Esophagus squamous epithelium (tissue), 5 donors: ENCODE measurements at regions not wholly inside any gene's neighbourhood (a gene's known extent, or its start where the extent isn't known, plus 50 kb on each side); places are given as distances from the start of the nearest gene placed in this dataset.

ENCODE experiments used
- DNase-seq: peaks from one replicate; lab custom pipeline; 2025; lab: John Stamatoyannopoulos, UW
- H3K27ac ChIP-seq, 4 donors: fragments of 200-600 bp; sonication (generic); one replicate each; pipeline ENCODE4 v1.5.1; 2016 to 2019; ENCODE audit warnings: mild to moderate bottlenecking in 1 of 4
- H3K27me3 ChIP-seq, 4 donors: fragments of 200-600 bp; sonication (generic); 1 replicate in 3 of 4; 2 replicates in 1 of 4; pipeline versions ENCODE4 v1.5.1 to v1.6.0; 2017 to 2021; ENCODE audit warnings: antibody characterized with exemption in 1 of 4
- H3K36me3 ChIP-seq, 3 donors: fragments of 200-600 bp; sonication (generic); one replicate each; pipeline ENCODE4 v1.5.1; 2016 to 2019
- H3K4me1 ChIP-seq, 3 donors: fragments of 200-600 bp; sonication (generic); one replicate each; pipeline ENCODE4 v1.5.1; 2017 to 2019
- H3K4me3 ChIP-seq, 4 donors: fragments of 200-600 bp; sonication (generic); 1 replicate in 3 of 4; 2 replicates in 1 of 4; pipeline ENCODE4 v1.5.1; 2016 to 2019; ENCODE audit warnings: mild to moderate bottlenecking in 2 of 4, moderate library complexity in 1 of 4
- H3K9me3 ChIP-seq, 3 donors: fragments of 200-600 bp; sonication (generic); one replicate each; pipeline ENCODE4 v1.5.1; 2016 to 2019
- POLR2A ChIP-seq, 4 donors: fragments of 450-650 bp; IDR thresholded peaks; one replicate each; pipeline ENCODE4 v1.6.1; 2017; ENCODE audit warnings: antibody characterized with exemption in 4 of 4, mild to moderate bottlenecking in 4 of 4, moderate library complexity in 3 of 4
- WGBS, 2 donors: methylation state at CpG; one replicate each; pipeline ENCODE4 v1.1.5; 2018; 5-methylcytosine and 5-hydroxymethylcytosine counted together
- intact Hi-C: fragments of 100-400 bp; cut with DNase I; formaldehyde crosslinking; loops from one replicate; pipeline ENCODE4 v1.15.0; 2022
- TF ChIP-seq, protein P1 (sequence below), 6 experiments: fragments of 450-650 bp in 4 of 6; fragments of 200-600 bp in 2 of 6; sonication (generic) in 2 of 6; IDR thresholded peaks; one replicate each; pipeline ENCODE4 v1.5.1; 2016 to 2019; ENCODE audit warnings: antibody characterized with exemption in 6 of 6, mild to moderate bottlenecking in 4 of 6, moderate library complexity in 4 of 6
- donor health status: DM: yes; HTN: yes; CAD: no.

DNA sequence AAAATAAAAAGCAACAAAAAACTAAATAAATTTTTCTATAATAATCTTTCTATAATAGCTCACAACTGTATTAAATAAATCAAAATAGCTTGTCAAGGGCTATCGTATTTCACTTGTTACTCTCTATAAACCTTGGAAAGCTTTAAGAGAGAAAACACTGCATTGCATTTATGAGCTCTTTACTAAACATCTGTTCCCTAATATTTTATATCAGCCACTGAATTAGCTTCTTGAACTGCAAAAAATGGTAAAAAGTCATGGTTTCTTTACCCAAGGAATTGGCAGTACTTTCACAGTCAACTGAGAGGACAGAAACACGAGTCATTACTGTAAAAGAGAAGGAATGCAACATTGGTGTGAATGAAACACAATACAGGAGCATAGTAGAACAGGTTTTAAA lies 671.2 kb downstream of the PCDH18 start:
- WGBS, 2 donors = 41 to 47% methylated on average over 2 of the region's 2 CpGs
- no peaks in the 10 kb centered on the region for H3K4me1 ChIP-seq
- DNase-seq = no peak
- H3K27ac ChIP-seq = no peak overlapping the region
- no peaks in the 10 kb centered on the region for H3K9me3 ChIP-seq
- H3K27me3 ChIP-seq = no peaks in the 10 kb centered on the region
- no peak for TF ChIP-seq POLR2A (IDR thresholded peaks at IDR 0.05)
- TF ChIP-seq, protein P1, sequence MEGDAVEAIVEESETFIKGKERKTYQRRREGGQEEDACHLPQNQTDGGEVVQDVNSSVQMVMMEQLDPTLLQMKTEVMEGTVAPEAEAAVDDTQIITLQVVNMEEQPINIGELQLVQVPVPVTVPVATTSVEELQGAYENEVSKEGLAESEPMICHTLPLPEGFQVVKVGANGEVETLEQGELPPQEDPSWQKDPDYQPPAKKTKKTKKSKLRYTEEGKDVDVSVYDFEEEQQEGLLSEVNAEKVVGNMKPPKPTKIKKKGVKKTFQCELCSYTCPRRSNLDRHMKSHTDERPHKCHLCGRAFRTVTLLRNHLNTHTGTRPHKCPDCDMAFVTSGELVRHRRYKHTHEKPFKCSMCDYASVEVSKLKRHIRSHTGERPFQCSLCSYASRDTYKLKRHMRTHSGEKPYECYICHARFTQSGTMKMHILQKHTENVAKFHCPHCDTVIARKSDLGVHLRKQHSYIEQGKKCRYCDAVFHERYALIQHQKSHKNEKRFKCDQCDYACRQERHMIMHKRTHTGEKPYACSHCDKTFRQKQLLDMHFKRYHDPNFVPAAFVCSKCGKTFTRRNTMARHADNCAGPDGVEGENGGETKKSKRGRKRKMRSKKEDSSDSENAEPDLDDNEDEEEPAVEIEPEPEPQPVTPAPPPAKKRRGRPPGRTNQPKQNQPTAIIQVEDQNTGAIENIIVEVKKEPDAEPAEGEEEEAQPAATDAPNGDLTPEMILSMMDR (IDR thresholded peaks at IDR 0.05) = no peak
- H3K36me3 ChIP-seq = no peaks in the 10 kb centered on the region
- intact Hi-C loops = no loop called here
- no peak overlapping the region for H3K4me3 ChIP-seq

DNA sequence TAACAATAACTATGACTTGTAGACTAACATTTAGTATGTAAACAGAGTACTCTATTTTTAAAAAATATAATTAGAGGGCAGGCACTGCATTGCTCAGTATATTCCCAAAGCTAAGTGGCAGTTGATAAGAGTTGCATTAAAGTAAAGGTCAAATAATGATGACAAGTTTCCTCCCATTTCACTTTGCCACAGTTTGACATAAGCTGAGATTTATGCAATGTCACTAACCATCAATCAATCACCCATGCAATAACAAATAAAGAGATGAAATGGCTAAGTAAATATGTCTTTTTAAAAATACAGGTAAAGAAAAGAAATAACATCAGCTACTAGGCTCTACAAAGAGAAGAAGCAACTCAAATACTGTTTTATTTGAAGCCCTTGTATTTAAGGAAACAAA lies 673.4 kb downstream of the PCDH18 start:
- no peaks in the 10 kb centered on the region for H3K36me3 ChIP-seq
- no peaks in the 10 kb centered on the region for H3K4me1 ChIP-seq
- no peaks in the 10 kb centered on the region for H3K9me3 ChIP-seq
- no peak for TF ChIP-seq POLR2A (IDR thresholded peaks at IDR 0.05)
- TF ChIP-seq, protein P1 (IDR thresholded peaks at IDR 0.05) = no peak
- H3K27me3 ChIP-seq = no peaks in the 10 kb centered on the region
- DNase-seq = no peak
- intact Hi-C loops = no loop called here
- H3K27ac ChIP-seq = no peak overlapping the region
- no peak overlapping the region for H3K4me3 ChIP-seq

DNA sequence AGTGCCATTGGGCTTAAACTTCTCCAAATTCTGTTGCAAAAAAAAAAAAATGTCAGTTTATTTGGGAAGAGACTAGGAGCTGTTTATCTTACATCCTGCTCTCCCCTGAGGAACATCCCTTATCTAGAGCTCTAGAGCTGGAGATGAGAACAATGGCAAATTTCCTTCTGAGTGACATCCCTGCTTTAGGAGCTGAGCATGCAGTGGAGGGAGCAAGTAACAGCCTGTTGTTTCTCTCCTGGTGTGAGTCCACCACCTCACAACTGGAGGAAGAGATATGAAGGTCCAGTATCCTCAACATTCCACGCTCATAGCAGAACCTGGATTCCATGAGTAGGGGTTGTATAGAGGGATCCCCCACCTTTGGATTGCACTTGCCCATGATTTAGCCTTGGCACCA lies 676.4 kb downstream of the PCDH18 start:
- WGBS, 2 donors = 90 to 100% methylated on average over 1 of the region's 1 CpG
- TF ChIP-seq, protein P1 (IDR thresholded peaks at IDR 0.05) = no peak
- TF ChIP-seq POLR2A (IDR thresholded peaks at IDR 0.05) = no peak
- no peaks in the 10 kb centered on the region for H3K27me3 ChIP-seq
- H3K9me3 ChIP-seq = no peaks in the 10 kb centered on the region
- no peak overlapping the region for H3K27ac ChIP-seq
- no peak overlapping the region for H3K4me3 ChIP-seq
- H3K4me1 ChIP-seq = no peaks in the 10 kb centered on the region
- intact Hi-C loops = no loop called here
- H3K36me3 ChIP-seq = no peaks in the 10 kb centered on the region
- DNase-seq = no peak

DNA sequence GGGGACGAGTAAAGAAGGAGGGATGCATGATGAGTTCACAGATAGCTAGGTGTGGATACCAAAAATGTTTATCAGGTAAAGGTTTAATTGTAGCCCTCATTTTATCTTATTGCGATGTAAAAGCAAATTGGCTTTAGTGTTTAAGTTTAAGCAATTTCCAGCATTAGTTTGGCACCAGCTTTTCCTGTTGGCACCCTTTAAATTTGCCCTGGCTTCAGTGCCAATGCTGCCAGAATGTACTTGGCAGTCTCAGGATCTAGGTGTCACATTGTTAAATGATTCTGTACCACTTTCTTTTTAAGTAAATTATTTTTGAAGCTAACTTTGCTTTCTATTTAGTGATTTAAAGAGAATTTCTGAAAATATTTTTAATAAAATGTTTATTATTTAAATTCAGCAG lies 681.8 kb downstream of the PCDH18 start:
- WGBS, 2 donors = 35 to 52% methylated on average over 2 of the region's 2 CpGs
- intact Hi-C loops = no loop called here
- no peaks in the 10 kb centered on the region for H3K4me1 ChIP-seq
- H3K27me3 ChIP-seq = no peaks in the 10 kb centered on the region
- H3K36me3 ChIP-seq = no peaks in the 10 kb centered on the region
- no peak overlapping the region for H3K27ac ChIP-seq
- H3K4me3 ChIP-seq = no peak overlapping the region
- no peak for DNase-seq
- no peak for TF ChIP-seq POLR2A (IDR thresholded peaks at IDR 0.05)
- TF ChIP-seq, protein P1 (IDR thresholded peaks at IDR 0.05) = no peak
- H3K9me3 ChIP-seq = no peaks in the 10 kb centered on the region

DNA sequence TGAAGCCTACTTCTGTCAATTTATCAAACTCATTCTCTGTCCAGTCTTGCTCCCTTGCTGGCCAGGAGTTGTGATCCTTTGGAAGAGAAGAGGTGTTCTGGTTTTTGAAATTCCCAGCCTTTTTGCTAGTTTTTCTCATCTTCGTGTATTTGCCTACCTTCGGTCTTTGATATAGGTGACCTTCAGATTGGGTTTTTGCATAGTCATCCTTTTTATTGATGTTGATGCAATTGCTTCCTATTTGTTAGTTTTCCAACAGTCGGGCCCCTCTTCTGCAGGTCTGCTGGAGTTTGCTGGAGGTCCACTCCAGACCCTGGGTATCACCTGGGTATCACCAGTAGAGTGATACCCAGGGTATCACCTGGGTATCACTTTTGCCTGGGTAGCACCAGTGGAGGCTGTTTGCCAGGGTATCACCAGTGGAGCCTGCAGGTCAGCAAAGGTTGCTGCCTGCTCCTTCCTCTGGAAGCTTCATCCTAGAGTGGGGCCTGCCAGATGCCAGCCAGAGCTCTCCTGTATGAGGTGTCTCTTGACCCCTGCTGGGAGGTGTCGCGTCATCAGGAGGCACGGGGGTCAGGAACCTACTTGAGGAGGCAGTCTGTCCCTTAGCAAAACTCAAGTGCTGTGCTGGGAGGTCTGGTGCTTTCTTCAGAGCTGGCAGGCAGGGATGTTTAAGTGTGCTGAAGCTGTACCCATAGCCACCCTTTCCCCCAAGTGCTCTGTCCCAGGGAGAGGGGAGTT lies 684.2 kb downstream of the PCDH18 start:
- TF ChIP-seq, protein P1 (IDR thresholded peaks at IDR 0.05) = no peak
- TF ChIP-seq POLR2A (IDR thresholded peaks at IDR 0.05) = no peak
- WGBS, 2 donors = 72 to 92% methylated on average over 3 to 6 of the region's 6 CpGs
- no peak overlapping the region for H3K27ac ChIP-seq
- H3K4me1 ChIP-seq = no peaks in the 10 kb centered on the region
- H3K36me3 ChIP-seq = no peaks in the 10 kb centered on the region
- no peaks in the 10 kb centered on the region for H3K9me3 ChIP-seq
- intact Hi-C loops = no loop called here
- H3K4me3 ChIP-seq = no peak overlapping the region
- H3K27me3 ChIP-seq = no peaks in the 10 kb centered on the region
- DNase-seq = no peak
